ENCODE measurements at regions not wholly inside any gene's neighbourhood (a gene's known extent, or its start where the extent isn't known, plus 50 kb on each side); places are given as distances from the start of the nearest gene placed in this dataset.
A peak's percentile ranks its signal among the peaks of the same experiment; 100 is the strongest.

DNA sequence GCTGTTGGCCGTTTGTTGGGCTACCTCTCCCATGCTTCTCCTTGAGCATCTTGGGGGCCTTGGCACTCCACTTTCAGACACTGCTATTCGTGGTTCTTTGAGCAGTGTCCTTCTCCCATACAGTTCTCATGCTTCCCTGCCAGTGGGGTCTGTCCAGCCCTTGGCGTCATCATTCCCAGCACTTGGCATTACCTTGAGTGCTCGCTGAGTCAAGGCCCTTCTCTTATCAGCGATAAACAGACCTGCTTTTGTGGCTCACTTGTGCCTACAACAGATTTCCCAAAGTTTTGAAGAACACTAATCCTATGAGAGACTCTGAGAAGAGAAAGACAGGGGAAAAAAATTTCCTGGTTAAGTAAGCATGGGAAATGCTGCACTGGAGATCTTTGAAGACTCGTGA lies 85.3 kb downstream of the NOC3L start:
- no CpG with 5 or more reads among the region's 6 CpGs for WGBS (ENCODE audit: extremely low coverage, insufficient coverage, insufficient read length)
- H3K4ac ChIP-seq (ENCODE audit: low read depth, low read length) = no peak overlapping the region
- H3K36me3 ChIP-seq (ENCODE audit: control insufficient read depth in 1 of 2, insufficient read depth in 2 of 2, low read length in 2 of 2) = no peaks in the 10 kb centered on the region

DNA sequence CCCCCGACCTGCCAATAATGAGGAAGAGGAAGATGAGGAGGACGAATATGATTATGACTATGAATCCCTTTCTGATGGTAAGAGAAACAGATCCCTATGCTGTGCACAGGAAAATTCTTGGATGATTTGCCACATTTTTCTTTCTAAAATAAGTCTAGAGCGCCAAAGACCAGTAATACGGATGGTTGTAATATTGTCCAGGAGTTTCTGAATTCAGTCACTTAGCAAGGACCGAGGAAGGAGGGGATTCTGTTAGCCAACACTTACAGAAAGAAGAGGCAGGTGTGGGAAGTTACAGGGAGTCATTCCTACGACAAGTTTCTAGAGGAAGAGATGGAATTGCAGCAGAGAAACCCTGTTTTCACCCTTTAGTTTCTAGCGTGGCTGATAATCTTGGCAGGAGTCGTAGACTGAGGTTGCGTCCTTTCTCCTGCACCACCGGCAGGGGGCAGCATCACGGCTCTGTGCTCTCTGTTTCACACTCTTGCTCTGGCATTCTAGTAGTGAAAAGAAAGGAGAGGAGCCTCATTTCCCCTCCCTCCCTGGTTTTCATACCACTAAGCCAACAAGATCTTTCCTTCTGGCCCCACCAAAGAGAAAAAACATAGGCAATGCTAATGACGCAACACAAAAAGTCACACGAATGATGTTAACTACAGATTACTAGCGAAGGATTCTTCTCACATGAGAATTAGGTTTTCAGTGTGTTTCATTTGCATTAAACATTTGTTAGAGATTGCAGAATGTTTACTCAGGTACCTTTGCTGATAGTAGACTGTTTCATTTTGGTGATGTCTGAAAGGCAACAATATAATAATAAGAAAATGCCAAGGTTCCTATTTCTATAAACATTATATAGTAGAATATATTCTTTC lies 82.7 kb downstream of the NOC3L start:
- Histone ChIP-seq H3K79me1 (ENCODE audit: low read length) (no peaks in the 10 kb centered on the region), H2AFZ (ENCODE audit: insufficient read depth, low read length, poor library complexity) (no peak overlapping the region), H3K36me3 (ENCODE audit: control insufficient read depth in 1 of 2, insufficient read depth in 2 of 2, low read length in 2 of 2) (no peaks in the 10 kb centered on the region), H2BK12ac (ENCODE audit: low read length) (no peak overlapping the region), H3K4me1 (ENCODE audit: control insufficient read depth in 1 of 2, insufficient read depth in 2 of 2, low read length in 2 of 2) (no peaks in the 10 kb centered on the region), H2BK120ac (ENCODE audit: insufficient read depth, low read length, poor library complexity) (no peak overlapping the region), H4K12ac (ENCODE audit: low read depth, low read length) (no peak overlapping the region), H3K18ac (ENCODE audit: low read length) (no peak overlapping the region), H4K91ac (ENCODE audit: low read depth, low read length) (no peak overlapping the region), H3K27ac (ENCODE audit: low read depth, low read length) (no peak overlapping the region), H3K4ac (ENCODE audit: low read depth, low read length) (no peak overlapping the region), H2AK5ac (ENCODE audit: low read length) (no peak overlapping the region), H3K9ac (ENCODE audit: low read length) (no peak overlapping the region), H2BK5ac (ENCODE audit: low read depth, low read length, poor library complexity) (no peak overlapping the region), H4K8ac (ENCODE audit: low read depth, low read length) (no peak overlapping the region), H3K4me3 (ENCODE audit: low read depth, low read length) (no peak overlapping the region), H3K14ac (ENCODE audit: low read length) (no peak overlapping the region), H3K23ac (ENCODE audit: low read length) (no peak overlapping the region), H3K79me2 (ENCODE audit: control insufficient read depth, insufficient read depth, low read length, poor library complexity) (no peaks in the 10 kb centered on the region), H3K4me2 (ENCODE audit: low read length) (no peak overlapping the region), H3K9me3 (ENCODE audit: insufficient read depth, low read depth, low read length) (no peaks in the 10 kb centered on the region), H3K27me3 (ENCODE audit: insufficient read depth, low read length) (no peaks in the 10 kb centered on the region)
- peak; percentile 40 to 82 for DNase-seq
- no CpG with 5 or more reads among the region's 14 CpGs for WGBS (ENCODE audit: extremely low coverage, insufficient coverage, insufficient read length)

More for the DNA sequence above, 85.3 kb downstream of the NOC3L start:
- no peak overlapping the region for H3K4me3 ChIP-seq (ENCODE audit: low read depth, low read length)
- no peak overlapping the region for H3K23ac ChIP-seq (ENCODE audit: low read length)
- H3K27me3 ChIP-seq (ENCODE audit: insufficient read depth, low read length) = no peaks in the 10 kb centered on the region
- H3K27ac ChIP-seq (ENCODE audit: low read depth, low read length) = no peak overlapping the region
- H3K9me3 ChIP-seq (ENCODE audit: insufficient read depth, low read depth, low read length) = no peaks in the 10 kb centered on the region
- no peak overlapping the region for H2AK5ac ChIP-seq (ENCODE audit: low read length)
- H4K8ac ChIP-seq (ENCODE audit: low read depth, low read length) = no peak overlapping the region
- no peak overlapping the region for H2BK5ac ChIP-seq (ENCODE audit: low read depth, low read length, poor library complexity)
- no peak overlapping the region for H3K14ac ChIP-seq (ENCODE audit: low read length)
- no peak for DNase-seq
- H2BK12ac ChIP-seq (ENCODE audit: low read length) = no peak overlapping the region
- no peak overlapping the region for H4K12ac ChIP-seq (ENCODE audit: low read depth, low read length)
- H3K4me1 ChIP-seq (ENCODE audit: control insufficient read depth in 1 of 2, insufficient read depth in 2 of 2, low read length in 2 of 2) = no peaks in the 10 kb centered on the region
- no peak overlapping the region for H2BK120ac ChIP-seq (ENCODE audit: insufficient read depth, low read length, poor library complexity)
- no peaks in the 10 kb centered on the region for H3K79me2 ChIP-seq (ENCODE audit: control insufficient read depth, insufficient read depth, low read length, poor library complexity)
- H2AFZ ChIP-seq (ENCODE audit: insufficient read depth, low read length, poor library complexity) = no peak overlapping the region
- H3K79me1 ChIP-seq (ENCODE audit: low read length) = no peaks in the 10 kb centered on the region
- no peak overlapping the region for H4K91ac ChIP-seq (ENCODE audit: low read depth, low read length)
- no peak overlapping the region for H3K4me2 ChIP-seq (ENCODE audit: low read length)
- no peak overlapping the region for H3K9ac ChIP-seq (ENCODE audit: low read length)
- no peak overlapping the region for H3K18ac ChIP-seq (ENCODE audit: low read length)

DNA sequence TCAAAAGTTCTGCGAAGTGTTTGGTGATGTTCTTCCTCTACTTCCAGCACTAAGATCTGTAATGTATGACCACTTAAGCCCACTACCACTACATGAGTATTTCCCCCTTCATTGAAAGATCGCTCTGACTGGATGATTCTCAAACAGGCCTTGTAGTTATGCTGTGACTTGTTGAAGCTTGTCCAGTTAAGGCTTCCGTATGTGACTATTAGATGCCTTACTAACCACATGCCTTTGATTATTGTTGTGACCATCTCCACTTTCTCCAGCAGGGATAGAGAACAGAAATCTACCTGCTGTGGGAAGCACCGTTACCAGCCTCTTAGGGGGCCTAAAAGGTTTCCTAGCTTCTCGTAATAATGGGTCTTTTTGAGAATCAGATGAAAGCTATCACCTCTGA lies 81.1 kb downstream of the NOC3L start:
- H3K23ac ChIP-seq (ENCODE audit: low read length) = no peak overlapping the region
- H3K4ac ChIP-seq (ENCODE audit: low read depth, low read length) = no peak overlapping the region
- no peak overlapping the region for H2AK5ac ChIP-seq (ENCODE audit: low read length)
- no peak overlapping the region for H2BK5ac ChIP-seq (ENCODE audit: low read depth, low read length, poor library complexity)
- no peak overlapping the region for H4K12ac ChIP-seq (ENCODE audit: low read depth, low read length)
- no peak for DNase-seq
- no peak overlapping the region for H2AFZ ChIP-seq (ENCODE audit: insufficient read depth, low read length, poor library complexity)
- H3K9me3 ChIP-seq (ENCODE audit: insufficient read depth, low read depth, low read length) = no peaks in the 10 kb centered on the region
- no peak overlapping the region for H3K4me3 ChIP-seq (ENCODE audit: low read depth, low read length)
- no peak overlapping the region for H3K18ac ChIP-seq (ENCODE audit: low read length)
- no peaks in the 10 kb centered on the region for H3K27me3 ChIP-seq (ENCODE audit: insufficient read depth, low read length)
- H3K79me1 ChIP-seq (ENCODE audit: low read length) = no peaks in the 10 kb centered on the region
- no peak overlapping the region for H3K27ac ChIP-seq (ENCODE audit: low read depth, low read length)
- H3K4me2 ChIP-seq (ENCODE audit: low read length) = no peak overlapping the region
- no peak overlapping the region for H3K9ac ChIP-seq (ENCODE audit: low read length)
- H4K8ac ChIP-seq (ENCODE audit: low read depth, low read length) = no peak overlapping the region
- H4K91ac ChIP-seq (ENCODE audit: low read depth, low read length) = no peak overlapping the region
- H2BK12ac ChIP-seq (ENCODE audit: low read length) = no peak overlapping the region
- no CpG with 5 or more reads among the region's 5 CpGs for WGBS (ENCODE audit: extremely low coverage, insufficient coverage, insufficient read length)
- H3K4me1 ChIP-seq (ENCODE audit: control insufficient read depth in 1 of 2, insufficient read depth in 2 of 2, low read length in 2 of 2) = no peaks in the 10 kb centered on the region
- H3K14ac ChIP-seq (ENCODE audit: low read length) = no peak overlapping the region
- H3K36me3 ChIP-seq (ENCODE audit: control insufficient read depth in 1 of 2, insufficient read depth in 2 of 2, low read length in 2 of 2) = no peaks in the 10 kb centered on the region
- no peak overlapping the region for H2BK120ac ChIP-seq (ENCODE audit: insufficient read depth, low read length, poor library complexity)
- no peaks in the 10 kb centered on the region for H3K79me2 ChIP-seq (ENCODE audit: control insufficient read depth, insufficient read depth, low read length, poor library complexity)

DNA sequence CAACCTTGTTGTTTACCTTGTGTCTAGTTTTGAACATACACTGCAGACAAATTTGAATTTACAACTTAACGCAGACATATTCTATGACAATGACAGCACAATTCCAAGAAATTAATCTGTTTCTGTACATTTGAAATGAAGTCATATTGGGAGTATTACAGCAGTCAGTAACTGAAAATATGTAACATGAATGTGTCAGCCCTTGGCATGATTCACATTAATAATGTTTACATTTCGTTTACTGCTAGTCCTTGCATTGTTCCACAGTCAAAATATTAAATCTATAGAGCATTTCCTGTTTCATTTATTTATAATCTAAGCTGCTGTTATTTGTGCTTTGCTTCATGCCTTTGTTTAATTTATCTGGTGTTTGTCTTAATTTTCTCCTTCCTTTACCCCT lies 80.4 kb downstream of the NOC3L start:
- no peak overlapping the region for H3K27ac ChIP-seq (ENCODE audit: low read depth, low read length)
- WGBS (ENCODE audit: extremely low coverage, insufficient coverage, insufficient read length) = no CpG with 5 or more reads among the region's 2 CpGs
- H4K8ac ChIP-seq (ENCODE audit: low read depth, low read length) = no peak overlapping the region
- no peak overlapping the region for H4K91ac ChIP-seq (ENCODE audit: low read depth, low read length)
- no peaks in the 10 kb centered on the region for H3K79me1 ChIP-seq (ENCODE audit: low read length)
- no peak overlapping the region for H3K4ac ChIP-seq (ENCODE audit: low read depth, low read length)
- no peak overlapping the region for H2BK5ac ChIP-seq (ENCODE audit: low read depth, low read length, poor library complexity)
- no peak overlapping the region for H3K18ac ChIP-seq (ENCODE audit: low read length)
- no peak overlapping the region for H3K23ac ChIP-seq (ENCODE audit: low read length)
- no peak overlapping the region for H2BK12ac ChIP-seq (ENCODE audit: low read length)
- no peak for DNase-seq
- no peaks in the 10 kb centered on the region for H3K79me2 ChIP-seq (ENCODE audit: control insufficient read depth, insufficient read depth, low read length, poor library complexity)
- H2BK120ac ChIP-seq (ENCODE audit: insufficient read depth, low read length, poor library complexity) = no peak overlapping the region
- no peak overlapping the region for H2AK5ac ChIP-seq (ENCODE audit: low read length)
- no peak overlapping the region for H3K4me3 ChIP-seq (ENCODE audit: low read depth, low read length)
- no peaks in the 10 kb centered on the region for H3K9me3 ChIP-seq (ENCODE audit: insufficient read depth, low read depth, low read length)
- H3K4me1 ChIP-seq (ENCODE audit: control insufficient read depth in 1 of 2, insufficient read depth in 2 of 2, low read length in 2 of 2) = no peaks in the 10 kb centered on the region
- H3K9ac ChIP-seq (ENCODE audit: low read length) = no peak overlapping the region
- H3K14ac ChIP-seq (ENCODE audit: low read length) = no peak overlapping the region
- H4K12ac ChIP-seq (ENCODE audit: low read depth, low read length) = no peak overlapping the region
- no peaks in the 10 kb centered on the region for H3K36me3 ChIP-seq (ENCODE audit: control insufficient read depth in 1 of 2, insufficient read depth in 2 of 2, low read length in 2 of 2)
- no peak overlapping the region for H2AFZ ChIP-seq (ENCODE audit: insufficient read depth, low read length, poor library complexity)
- H3K4me2 ChIP-seq (ENCODE audit: low read length) = no peak overlapping the region
- no peaks in the 10 kb centered on the region for H3K27me3 ChIP-seq (ENCODE audit: insufficient read depth, low read length)

All from trophoblast cell (in vitro differentiated cells and primary cell).